GM21447 (cell line): ENCODE measurements at regions not wholly inside any gene's neighbourhood (a gene's known extent, or its start where the extent isn't known, plus 50 kb on each side); places are given as distances from the start of the nearest gene placed in this dataset.
"Not testable (repeated sequence)": the region's sequence is repeated elsewhere in the genome, so short reads cannot be mapped to it uniquely, and the experiment has no call there.

ENCODE experiments used
- ATAC-seq: cut with Tn5 transposase; IDR thresholded peaks from one replicate; pipeline ENCODE4 v1.9.1; 2021; ENCODE audit not compliant: unreplicated experiment

GRCh38 chr13:99792079-99792921, 179.3 kb downstream of the ZIC5 start:
- no peak for ATAC-seq

- ATAC-seq = no peak
Observed at GRCh38 chr13:99782669-99783068, 188.9 kb downstream of the ZIC5 start.

- ATAC-seq = no peak
Observed at GRCh38 chr13:99778500-99778899, 193.1 kb downstream of the ZIC5 start.

GRCh38 chr13:99777873-99778272, 193.7 kb downstream of the ZIC5 start:
- ATAC-seq = no peak

- ATAC-seq = no peak
Observed at GRCh38 chr13:99774644-99775043, 196.9 kb downstream of the ZIC5 start.

- no peak for ATAC-seq
Observed at GRCh38 chr13:99768986-99769385, 202.6 kb downstream of the ZIC5 start.

GRCh38 chr13:99766641-99767045, 204.9 kb downstream of the ZIC5 start:
- ATAC-seq = no peak

GRCh38 chr13:99765869-99766268, 205.7 kb downstream of the ZIC5 start:
- ATAC-seq = no peak

GRCh38 chr13:99760456-99760855, 211.1 kb downstream of the ZIC5 start:
- ATAC-seq = no peak

GRCh38 chr13:99759163-99759552, 212.4 kb downstream of the ZIC5 start:
- ATAC-seq = no peak

GRCh38 chr13:99758460-99759162, 213.0 kb downstream of the ZIC5 start:
- ATAC-seq = no peak

GRCh38 chr13:99757756-99758459, 213.7 kb downstream of the ZIC5 start:
- ATAC-seq = no peak

- ATAC-seq = no peak
Observed at GRCh38 chr13:99756281-99756680, 215.3 kb downstream of the ZIC5 start.

GRCh38 chr13:99754750-99755149, 216.8 kb downstream of the ZIC5 start:
- ATAC-seq = not testable (repeated sequence)

- no peak for ATAC-seq
Observed at GRCh38 chr13:99752373-99752772, 219.2 kb downstream of the ZIC5 start.

GRCh38 chr13:99751517-99752199, 219.9 kb downstream of the ZIC5 start:
- ATAC-seq = no peak

GRCh38 chr13:99750951-99751350, 220.6 kb downstream of the ZIC5 start:
- ATAC-seq = no peak

GRCh38 chr13:99749271-99750019, 222.1 kb downstream of the ZIC5 start:
- no peak for ATAC-seq

- no peak for ATAC-seq
Observed at GRCh38 chr13:99747403-99747710, 224.2 kb downstream of the ZIC5 start.

- no peak for ATAC-seq
Observed at GRCh38 chr13:99746637-99747402, 224.7 kb downstream of the ZIC5 start.
